NCI-H510A (cell line): ENCODE measurements at regions not wholly inside any gene's neighbourhood (a gene's known extent, or its start where the extent isn't known, plus 50 kb on each side); places are given as distances from the start of the nearest gene placed in this dataset.

Experiments
- DNase-seq: peaks from one replicate; lab custom pipeline; 2025; lab: John Stamatoyannopoulos, UW

DNA sequence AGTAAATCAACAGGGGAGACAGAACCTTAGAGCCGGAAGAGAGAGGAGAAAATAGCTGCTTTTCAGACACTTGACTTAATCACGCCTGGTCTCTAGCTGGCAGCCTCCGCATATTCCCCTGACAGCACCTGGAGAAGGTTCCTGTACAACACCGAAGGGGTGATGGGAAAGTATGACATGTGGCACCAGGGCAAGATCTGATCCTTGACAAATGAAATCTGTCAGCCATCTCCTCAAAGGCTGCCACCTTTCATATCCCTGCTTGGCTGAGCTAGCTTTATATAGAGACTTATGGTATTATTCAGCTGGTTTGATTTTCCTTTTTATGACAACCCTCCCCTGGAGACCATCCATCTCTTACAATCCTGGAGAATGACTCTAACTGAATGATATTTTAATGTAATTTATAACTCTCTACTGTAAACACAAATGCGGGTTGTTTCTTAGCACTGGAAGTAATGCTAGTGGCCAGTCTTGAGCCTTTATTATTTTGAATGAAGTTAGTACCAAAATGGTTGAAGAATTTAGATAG lies 1205.3 kb upstream of the CDH8 start:
- no peak for DNase-seq

DNA sequence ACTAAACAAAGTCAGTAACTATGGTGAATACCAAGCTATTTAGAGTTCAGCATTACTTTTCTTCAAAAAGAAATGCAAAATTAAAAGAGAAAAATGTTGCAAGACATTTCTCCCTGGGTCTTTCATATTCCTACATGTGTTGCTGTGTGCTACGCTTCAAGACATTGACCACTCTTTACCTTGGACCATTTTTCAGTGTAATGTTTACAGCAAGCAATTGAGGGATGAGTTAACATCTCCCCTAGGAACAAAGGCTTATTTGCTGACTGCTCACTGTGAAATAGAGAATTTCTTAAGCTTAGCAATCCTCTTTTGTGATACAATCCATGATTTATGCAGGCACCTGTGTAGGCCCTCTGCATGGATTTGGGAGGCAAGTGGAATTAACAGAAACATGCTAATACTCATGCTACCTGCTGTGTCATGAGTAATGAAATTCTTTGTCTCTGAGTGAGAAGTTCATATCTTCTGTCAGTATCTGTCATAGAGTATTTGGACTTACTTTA lies 1202.9 kb upstream of the CDH8 start:
- no peak for DNase-seq

DNA sequence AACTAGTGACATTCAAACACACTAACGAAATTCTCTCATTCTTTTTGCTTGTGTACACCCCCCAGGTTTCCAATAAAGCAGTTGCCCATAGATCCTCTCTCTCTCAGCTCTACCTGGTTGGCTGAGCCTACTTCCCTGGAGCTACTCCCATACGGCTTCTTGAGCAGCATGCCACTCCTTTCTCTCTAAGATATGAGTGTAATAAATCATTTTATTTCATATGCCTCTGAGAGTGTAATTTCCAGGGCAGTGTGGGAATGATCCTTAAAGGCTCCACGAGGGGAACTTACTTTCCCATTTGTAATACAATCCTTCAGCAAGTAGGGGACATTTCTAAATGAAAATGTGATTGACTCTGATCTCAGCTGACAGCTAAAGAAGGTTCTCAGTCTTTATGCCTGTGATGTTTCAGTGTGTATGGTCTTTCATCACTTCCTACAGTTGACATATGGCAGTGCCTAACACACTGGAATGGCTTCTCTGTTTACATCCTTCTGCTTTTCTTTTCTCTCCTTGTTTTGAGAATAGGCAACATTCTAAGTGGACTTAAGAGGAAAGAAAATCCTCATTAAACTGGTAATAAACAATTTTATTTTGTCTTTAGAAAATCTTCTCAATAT lies 1194.3 kb upstream of the CDH8 start:
- no peak for DNase-seq

GRCh38 chr16:63228259-63228658 lies 1192.0 kb upstream of the CDH8 start:
- DNase-seq, result no peak

DNA sequence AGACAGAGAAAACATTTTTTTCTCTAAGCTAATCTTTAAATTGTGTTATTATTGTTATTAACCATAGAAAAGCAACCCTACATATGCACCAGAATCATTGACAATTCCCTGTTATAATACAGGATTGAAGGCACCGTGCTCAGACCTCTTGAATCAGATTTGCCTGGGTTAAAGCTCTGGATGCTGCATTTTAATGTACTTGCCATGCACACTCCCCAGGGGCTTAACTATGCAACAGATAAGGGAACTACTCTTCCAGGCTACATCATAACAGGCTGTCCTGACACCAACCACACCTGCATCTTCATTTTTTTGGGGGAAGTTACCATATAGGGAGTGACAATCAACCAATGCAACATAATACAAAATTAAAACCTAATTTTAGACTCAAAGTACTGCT lies 1187.6 kb upstream of the CDH8 start:
- DNase-seq, result no peak

DNA sequence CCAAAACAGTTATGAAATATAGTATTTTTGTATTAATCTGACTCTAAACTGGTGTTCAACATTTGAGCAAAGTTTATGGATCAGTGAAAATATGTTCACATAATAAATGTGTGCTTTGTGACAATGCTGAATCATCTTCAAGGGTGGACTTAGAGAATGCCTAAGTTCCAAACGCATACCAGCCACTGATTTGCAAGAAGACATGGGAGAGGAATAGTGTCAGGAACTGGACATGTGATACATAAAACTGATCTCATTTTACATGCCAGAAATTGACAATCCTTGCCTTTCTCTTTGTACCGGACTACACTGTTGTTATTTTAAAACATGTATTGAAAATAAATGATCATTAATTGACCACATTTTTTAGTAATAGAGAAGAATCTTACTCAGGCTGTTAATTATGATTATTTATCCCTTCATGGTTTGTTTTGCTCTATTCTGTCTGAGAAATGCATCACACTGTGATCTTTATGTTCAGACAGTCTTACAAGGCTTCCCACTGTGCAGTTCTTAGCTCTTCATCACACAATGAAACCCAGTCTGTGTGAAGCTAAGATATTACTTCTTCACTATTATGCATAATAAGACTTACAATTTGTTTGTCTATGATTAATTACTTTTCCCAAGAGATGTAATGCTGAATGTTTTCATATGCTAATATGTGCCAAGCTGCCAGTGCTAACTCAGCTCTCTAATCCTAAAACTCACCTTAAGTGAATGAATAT lies 1180.6 kb upstream of the CDH8 start:
- DNase-seq, result no peak

DNA sequence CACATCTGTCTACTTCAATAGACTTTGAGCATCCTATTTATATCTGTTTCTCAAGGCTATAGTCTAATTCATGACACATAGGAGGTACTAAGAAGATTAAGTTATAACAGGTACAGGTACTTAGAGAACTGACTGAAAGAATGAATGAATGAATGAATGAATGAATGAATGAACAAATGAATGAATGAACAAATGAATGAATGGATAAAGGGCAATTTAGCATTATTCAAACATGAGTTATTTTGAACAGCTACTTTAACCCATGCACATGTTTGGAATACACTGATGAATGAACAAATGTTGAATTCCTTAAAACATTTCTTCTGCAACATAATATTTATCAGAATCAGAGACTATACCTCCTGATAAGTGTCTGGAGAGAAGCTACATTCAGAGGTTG lies 1165.6 kb upstream of the CDH8 start:
- no peak for DNase-seq

DNA sequence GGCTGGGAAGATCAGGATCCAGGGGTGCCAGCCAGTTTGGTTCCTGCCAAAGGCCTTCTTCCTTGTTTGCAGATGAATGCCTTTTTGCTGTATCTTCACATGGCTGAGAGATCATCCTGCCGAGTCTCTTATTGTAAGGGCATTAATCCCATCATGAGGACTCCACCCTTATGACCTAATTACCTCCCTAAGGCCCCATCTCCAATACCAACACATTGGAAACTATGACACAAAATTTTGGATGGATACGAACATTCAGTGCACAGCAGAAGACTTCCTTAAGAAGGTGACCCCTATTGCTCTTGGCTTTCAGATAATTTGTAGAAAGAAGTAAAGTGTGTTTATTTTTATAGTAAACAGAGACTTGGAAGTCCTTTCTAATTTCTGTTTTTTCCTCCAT lies 1164.7 kb upstream of the CDH8 start:
- DNase-seq, result no peak

DNA sequence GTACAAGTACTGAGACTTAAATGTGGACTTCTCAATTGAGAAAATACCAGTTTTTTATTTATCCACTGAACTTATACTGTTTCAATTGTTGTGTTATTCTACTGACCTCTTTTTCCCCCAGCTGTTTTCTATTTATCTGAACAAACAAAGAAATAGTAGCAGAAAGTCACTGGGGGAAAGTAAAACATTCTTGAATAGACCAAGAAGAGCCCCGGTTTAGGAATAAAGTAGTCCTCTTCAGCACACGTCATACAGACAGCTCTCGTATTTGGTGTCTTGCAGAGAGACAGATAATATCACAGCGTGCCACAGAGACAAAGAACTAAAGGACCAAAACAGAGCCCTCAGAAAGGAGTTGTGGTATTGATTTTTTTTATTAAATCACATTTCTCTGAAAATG lies 1159.1 kb upstream of the CDH8 start:
- DNase-seq, result no peak

- no peak for DNase-seq
These were observed 1156.7 kb upstream of the CDH8 start for GRCh38 chr16:63192980-63193379.

GRCh38 chr16:63188086-63188771 lies 1152.0 kb upstream of the CDH8 start:
- no peak for DNase-seq

- DNase-seq, result no peak
These were observed 1151.4 kb upstream of the CDH8 start for GRCh38 chr16:63187638-63188037.

DNA sequence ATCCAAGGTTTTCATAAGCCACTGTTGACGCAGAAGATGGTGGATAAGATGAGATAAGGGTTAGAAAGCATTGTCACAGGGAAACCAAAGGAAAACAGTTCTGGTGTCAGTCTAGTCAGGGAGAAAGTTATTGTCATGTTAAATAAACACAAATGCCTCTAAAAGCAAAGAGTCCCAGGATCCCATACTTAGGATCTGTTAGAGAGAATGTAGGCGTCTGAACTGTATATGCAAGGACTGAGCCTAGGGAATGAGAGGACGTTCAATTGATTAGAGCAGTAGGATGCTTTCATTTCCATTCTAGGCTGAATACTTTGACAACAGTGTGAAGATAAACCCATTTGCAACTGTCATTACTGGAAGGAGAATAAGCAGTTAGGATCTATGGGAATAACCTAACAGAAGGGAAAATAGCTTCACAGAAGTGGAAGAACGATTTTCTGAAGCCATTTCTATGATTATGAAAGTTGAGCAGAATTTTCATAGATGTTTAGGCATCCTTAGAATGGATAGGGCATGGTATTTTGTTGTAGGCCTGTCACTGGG lies 1149.1 kb upstream of the CDH8 start:
- DNase-seq, result no peak

DNA sequence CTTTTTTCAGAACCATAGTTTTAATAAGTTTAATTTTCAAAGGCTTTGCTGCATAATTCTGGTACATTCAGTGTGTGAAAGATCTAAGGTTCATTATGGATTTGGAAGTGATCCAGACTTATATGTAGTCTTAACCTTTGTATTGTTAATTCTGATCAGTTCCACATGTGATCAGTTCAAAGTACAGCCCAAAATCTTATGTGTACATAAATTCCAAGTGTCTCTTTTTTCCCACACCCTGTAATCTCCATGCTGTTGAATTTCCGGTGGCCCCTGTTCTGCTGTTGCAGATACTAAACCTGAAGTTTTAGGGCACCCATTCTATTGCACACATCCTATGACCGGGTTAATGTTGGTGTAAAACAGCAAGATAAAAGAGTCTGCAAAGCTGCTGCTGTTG lies 1147.5 kb upstream of the CDH8 start:
- no peak for DNase-seq

DNA sequence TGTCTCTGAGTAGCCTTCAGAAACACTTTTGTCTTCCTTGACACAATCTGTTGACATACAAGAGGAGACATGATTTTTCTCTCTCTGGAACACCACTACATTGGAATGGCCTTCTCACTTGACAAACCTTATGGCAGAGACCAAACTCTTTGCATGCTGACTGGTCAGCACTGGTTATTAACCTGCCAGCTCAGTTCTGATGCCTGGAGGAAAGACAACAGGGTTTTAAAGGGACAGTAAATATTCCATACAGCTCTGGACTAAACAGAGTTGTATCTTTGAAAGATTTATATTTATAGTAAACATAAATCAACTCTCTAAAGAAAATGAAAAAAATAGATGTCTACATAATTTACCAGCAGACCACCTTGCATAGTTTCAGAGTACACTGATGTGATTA lies 1139.1 kb upstream of the CDH8 start:
- DNase-seq, result no peak

GRCh38 chr16:63174801-63175200 lies 1138.6 kb upstream of the CDH8 start:
- no peak for DNase-seq

GRCh38 chr16:63171545-63171944 lies 1135.3 kb upstream of the CDH8 start:
- no peak for DNase-seq

DNA sequence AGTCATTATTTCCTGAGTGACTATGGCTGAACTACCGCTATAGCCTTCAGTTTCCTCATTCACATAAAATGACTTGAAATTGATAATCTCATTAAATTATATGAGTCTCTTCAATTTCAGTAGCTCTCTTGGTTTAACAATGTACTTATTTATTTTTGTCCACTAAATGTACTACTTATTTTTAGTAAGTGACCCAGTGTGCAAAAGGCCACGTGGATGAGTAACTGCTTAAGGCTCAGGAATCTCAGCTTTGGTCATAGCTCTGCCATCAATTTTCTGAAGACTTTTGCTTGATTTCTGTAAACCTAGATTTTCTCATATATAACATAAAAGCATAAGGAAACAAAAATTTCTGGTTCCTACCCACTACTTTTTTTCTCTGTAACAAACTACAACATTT lies 1132.9 kb upstream of the CDH8 start:
- DNase-seq, result no peak

GRCh38 chr16:63157818-63158217 lies 1121.6 kb upstream of the CDH8 start:
- DNase-seq, result no peak

- no peak for DNase-seq
These were observed 1110.0 kb upstream of the CDH8 start for GRCh38 chr16:63146251-63146650.

GRCh38 chr16:63145411-63145810 lies 1109.2 kb upstream of the CDH8 start:
- no peak for DNase-seq

GRCh38 chr16:63135069-63135468 lies 1098.8 kb upstream of the CDH8 start:
- DNase-seq, result no peak

DNA sequence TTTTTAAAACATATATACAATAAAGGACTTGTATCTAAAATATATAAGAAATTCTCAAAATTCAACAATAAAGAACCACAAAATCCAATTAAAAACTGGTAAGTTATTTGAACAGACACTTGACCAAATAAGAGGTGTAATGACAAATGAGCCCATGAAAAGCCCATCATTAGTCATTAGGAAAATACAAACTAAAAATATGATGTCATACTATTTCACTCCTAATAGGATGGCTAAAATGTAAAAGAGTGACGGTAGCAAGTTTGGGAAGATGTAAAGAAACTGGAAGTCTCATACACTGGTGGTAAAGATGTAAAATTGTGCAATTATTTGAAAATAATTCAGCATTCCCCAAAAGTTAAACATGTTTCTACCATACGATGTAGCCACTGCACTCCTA lies 1095.3 kb upstream of the CDH8 start:
- no peak for DNase-seq
